GM18870 (cell line): ENCODE measurements at regions not wholly inside any gene's neighbourhood (a gene's known extent, or its start where the extent isn't known, plus 50 kb on each side); places are given as distances from the start of the nearest gene placed in this dataset.

Experiments
- ATAC-seq: cut with Tn5 transposase; IDR thresholded peaks from one replicate; pipeline ENCODE4 v1.9.1; 2021; ENCODE audit warnings: moderate library complexity; ENCODE audit not compliant: unreplicated experiment

GRCh38 chr1:57889676-57890320 is 465.9 kb upstream of the DAB1 start:
- ATAC-seq = no peak

GRCh38 chr1:57887964-57888491 is 464.2 kb upstream of the DAB1 start:
- ATAC-seq = no peak

DNA sequence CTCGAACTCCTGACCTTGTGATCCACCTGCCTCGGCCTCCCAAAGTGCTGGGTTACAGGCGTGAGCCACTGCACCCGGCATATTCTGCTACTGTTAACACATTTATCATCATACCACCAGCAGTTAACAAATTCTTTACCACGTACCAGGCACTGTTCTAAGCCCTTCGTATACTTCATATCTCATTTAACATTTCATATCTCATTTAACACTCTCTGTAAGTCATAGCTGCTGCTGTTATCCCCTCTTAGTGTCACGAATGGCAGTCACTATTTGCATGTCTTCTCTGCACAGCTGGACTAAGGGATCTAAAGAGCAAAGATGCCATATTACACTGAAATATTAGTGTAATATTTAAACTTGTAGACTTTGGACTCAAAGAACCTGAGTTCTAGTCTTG is 462.5 kb upstream of the DAB1 start:
- ATAC-seq = no peak

DNA sequence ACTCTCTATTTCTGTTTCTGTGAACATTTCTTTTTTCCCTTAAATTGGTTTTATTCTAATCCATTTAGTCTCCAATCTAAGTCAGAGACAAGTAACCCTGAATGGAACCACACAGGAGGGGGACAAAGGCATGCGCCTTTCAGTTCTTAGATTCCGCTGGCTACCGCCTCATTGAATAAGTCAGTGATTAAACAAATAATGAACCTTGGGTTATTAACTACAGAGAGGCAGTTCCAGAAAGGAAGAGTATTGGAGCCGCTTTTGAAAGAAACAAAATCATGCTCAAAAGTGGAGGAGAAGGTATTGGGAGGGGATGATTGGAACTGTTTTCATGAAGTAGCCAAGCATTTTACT is 459.8 kb upstream of the DAB1 start:
- no peak for ATAC-seq

DNA sequence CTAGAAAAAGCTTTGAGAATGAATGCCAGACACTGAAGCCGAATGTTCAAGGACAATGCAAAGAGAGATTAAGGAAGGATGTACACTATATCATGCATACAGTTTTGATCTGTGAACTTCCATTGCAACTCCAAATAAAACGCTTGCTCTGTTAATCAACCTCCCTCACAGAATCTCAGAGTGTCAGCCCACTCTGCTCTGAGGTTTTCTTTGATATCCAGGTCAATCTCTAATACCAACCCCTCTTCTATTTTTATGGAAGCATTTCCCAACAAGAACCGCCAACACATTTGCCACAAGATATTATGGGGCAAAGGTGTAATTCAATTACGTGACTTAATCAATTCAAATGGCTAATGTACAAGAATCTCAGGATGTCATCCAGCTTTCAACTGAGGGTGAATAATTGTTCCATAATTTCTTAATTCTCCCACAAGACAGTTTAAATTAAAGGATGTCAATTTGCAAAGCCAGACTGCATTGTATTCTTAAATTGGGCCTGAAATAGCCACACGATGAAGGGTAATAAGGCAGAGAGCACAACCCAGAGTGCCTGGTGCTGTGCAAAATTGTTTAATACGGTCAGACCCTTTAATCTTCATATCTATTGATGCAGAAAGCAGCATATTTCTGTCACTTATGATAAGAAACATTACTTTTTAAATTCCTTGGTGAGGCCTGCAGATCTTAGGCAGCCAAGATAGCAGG is 459.2 kb upstream of the DAB1 start:
- ATAC-seq = no peak

GRCh38 chr1:57882072-57882471 is 458.2 kb upstream of the DAB1 start:
- no peak for ATAC-seq

DNA sequence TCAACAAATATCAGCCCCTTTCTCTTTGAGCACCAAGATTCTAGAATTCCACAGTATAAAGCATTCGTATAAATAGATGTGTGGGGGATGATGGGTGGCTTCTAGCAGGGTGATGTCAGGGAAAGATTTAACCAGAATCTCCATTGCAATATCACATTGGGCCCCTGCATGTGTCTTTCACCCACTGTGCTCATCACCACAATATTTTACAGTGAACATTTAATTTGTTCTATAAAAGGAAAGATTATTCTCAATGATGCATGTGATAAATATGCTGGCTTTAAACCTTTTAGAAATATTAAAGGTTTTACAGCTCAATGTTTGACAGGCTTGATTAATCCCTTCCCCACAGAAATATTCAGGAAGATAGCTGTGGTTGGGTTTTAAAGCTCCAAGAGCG is 457.8 kb upstream of the DAB1 start:
- no peak for ATAC-seq

DNA sequence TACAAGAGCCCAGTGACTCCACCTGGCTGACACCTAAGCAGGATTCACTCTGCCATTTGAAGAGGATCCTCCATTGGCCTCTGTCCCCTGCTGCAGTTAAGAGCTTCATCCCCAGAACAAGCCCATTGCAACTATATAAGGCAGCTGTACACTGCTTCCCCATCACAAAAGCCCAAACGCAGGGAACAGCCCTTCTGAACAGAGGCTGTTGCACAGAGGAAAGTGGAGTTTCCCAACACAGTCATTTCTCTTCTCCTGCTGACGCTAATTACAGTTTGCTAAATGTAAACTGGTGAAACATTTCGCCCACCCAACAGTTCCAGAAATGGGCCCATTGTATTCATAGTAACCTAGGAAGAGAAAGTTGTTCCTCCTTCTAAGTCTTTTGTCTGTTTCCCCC is 455.8 kb upstream of the DAB1 start:
- no peak for ATAC-seq

DNA sequence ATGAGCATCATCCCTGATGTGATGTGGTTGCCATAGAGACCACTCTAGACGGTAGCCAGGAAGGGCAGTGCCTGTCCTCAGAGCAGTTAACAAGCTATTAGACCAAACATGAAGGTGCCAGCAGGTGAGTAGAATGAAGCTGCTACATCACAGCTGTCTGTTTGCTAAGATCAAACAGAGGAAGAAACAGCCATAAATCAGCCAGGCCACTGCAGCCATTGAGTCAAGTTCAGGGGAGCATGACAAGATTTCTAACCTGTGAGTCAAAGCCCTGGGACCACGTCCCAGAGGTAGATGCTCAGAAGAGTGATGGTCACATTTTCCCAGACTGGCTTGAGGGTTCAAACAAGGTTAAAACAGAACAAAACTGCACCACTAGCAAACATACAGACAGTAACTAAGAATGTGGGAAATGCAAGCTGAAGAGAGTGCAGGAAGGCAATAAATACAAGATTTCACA is 450.6 kb upstream of the DAB1 start:
- ATAC-seq = no peak

- ATAC-seq = no peak
Measured at GRCh38 chr1:57872913-57873312, 449.1 kb upstream of the DAB1 start.

DNA sequence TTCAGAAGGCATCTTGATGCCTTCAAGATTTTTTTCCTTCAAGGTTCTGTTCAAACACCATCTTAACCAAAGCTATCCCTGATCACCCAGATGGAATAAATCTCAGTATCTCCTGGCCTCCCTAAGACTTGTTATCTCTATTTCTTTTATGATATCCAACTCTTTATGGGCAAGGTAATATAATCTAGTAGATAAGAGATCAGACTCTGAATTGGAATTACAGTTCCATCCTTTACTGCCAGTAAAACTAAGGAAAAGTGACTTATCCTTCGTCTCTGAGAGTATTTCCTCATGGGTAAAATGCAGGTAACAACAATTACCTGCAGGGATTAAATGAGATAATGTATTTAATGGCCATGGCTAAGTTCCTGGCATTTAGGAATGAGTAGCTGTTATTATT is 445.0 kb upstream of the DAB1 start:
- no peak for ATAC-seq

GRCh38 chr1:57868239-57868638 is 444.4 kb upstream of the DAB1 start:
- no peak for ATAC-seq

DNA sequence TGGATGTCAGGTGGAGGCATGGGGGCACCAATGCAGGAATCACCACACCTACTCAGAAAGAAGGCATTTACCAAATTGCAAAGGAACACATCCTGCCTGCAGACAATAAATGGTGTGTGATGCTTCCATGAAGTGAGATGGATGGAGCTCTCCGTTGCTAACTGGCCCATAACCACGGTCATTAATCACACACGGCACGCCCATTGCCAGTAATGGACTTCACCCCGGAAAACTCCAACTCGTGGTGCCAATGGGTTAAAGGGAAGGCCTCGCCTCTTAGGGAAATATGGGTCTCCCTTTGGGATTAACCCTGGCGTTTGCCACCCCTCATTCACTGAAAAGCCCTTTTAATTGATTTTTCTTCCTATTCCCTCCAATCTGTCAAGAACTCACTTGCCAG is 443.1 kb upstream of the DAB1 start:
- ATAC-seq = no peak

DNA sequence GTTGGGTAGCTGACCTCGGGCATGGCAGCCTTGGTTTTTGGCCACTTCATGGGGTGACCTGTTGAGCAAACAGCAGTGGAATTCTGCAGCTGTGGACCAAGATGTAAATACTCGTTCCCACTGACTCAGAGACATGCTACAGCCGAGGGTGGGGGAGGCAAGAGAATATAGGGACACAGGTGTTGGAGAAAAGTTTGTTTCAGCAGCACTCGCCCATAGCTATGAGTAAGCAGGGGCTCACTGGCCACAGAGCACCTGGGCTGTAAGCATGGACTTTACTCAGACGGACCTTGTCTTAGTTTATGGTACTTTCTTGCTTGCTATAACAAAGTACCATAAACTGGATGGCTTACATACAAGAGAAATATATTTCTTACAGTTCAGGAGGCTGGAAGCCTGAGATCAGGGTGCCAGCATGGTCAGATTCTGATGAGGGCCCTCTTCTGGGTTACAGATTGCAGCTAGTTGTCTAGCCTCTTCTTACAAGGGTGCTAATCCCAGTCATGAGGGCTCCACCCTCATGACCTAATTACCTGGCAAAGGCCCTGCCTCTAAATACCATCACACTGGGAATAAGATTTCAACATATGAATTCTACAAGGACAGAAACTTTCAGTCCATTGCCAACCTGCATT is 437.2 kb upstream of the DAB1 start:
- no peak for ATAC-seq

DNA sequence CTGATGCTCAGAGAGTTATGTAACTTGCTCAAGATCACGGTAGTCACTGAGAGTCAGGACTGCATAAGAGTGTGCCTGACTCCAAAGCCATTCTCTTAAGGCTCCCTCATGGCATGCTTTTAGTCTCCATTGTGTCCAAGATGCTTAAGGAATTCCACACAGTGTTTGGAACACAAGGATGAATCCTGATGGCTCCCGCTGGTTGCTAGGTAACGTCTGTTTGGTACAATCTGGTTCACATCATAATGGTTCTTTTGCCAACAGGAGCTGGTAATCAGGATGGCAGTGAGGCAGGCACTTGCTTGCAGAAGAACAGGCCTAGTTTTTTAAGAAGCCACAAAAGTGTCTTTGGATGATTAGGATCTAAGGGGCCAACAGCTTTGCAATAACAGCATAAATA is 436.5 kb upstream of the DAB1 start:
- no peak for ATAC-seq

GRCh38 chr1:57858740-57859139 is 434.9 kb upstream of the DAB1 start:
- ATAC-seq = no peak

DNA sequence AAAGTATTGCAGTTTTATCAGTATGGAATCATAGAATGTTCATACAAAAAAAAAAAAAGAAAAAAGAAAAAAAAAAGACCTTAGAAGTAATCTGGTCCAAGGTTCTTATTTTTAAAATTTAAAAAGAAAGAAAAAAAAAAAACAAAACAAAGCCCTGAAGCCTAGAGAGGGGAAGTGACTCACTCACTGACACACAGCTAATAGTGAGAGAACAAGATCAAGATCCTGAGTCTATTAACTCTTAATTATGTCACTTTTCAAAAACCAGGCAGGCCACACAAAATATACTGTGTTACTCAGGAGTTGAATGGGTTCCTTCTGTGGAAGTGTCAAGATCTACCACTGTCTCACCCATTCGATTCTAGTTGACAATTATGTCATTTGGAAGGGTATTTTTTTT is 433.9 kb upstream of the DAB1 start:
- ATAC-seq = no peak

DNA sequence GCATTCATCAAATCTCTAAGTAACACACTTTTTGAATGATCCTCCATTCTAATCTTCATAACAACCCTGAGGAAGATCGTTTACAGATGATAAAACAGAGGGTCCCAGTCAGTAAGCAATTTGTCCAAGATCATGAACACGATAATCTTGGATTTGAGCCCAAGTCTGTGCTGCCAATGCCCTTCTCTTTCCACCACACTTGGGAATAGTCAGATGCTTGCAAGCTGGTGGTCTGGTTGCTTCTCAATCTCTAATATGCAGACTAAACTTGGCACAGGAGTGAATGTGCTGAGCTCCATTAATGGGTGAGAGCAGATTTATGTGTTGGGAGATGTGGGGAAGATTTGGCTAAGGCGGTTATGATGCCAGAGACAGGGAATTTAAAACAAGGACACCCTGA is 430.6 kb upstream of the DAB1 start:
- no peak for ATAC-seq

- ATAC-seq = no peak
Measured at GRCh38 chr1:57850176-57850940, 426.5 kb upstream of the DAB1 start.

DNA sequence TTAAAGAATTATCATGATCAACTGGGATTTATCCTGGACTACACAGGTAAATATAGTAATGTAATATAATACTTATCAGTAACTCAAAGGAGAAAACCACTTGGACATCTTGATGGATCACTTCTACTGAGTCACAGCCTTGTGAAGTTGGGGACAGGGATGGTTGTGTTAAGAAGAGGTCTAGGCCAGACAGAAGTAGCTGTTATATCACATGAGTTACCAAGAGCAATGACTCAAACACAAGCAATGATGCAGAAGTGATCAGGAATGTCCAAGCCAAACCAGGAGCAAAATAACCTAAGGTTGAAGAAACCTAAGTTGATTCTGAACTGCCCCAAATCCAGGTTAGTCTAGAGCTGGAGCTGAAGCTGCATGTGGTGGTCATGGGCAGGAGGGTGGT is 424.5 kb upstream of the DAB1 start:
- no peak for ATAC-seq

- ATAC-seq = no peak
Measured at GRCh38 chr1:57845041-57845440, 421.2 kb upstream of the DAB1 start.
